ENCODE measurements at regions not wholly inside any gene's neighbourhood (a gene's known extent, or its start where the extent isn't known, plus 50 kb on each side); places are given as distances from the start of the nearest gene placed in this dataset.
"Not testable (repeated sequence)": the region's sequence is repeated elsewhere in the genome, so short reads cannot be mapped to it uniquely, and the experiment has no call there.

DNA sequence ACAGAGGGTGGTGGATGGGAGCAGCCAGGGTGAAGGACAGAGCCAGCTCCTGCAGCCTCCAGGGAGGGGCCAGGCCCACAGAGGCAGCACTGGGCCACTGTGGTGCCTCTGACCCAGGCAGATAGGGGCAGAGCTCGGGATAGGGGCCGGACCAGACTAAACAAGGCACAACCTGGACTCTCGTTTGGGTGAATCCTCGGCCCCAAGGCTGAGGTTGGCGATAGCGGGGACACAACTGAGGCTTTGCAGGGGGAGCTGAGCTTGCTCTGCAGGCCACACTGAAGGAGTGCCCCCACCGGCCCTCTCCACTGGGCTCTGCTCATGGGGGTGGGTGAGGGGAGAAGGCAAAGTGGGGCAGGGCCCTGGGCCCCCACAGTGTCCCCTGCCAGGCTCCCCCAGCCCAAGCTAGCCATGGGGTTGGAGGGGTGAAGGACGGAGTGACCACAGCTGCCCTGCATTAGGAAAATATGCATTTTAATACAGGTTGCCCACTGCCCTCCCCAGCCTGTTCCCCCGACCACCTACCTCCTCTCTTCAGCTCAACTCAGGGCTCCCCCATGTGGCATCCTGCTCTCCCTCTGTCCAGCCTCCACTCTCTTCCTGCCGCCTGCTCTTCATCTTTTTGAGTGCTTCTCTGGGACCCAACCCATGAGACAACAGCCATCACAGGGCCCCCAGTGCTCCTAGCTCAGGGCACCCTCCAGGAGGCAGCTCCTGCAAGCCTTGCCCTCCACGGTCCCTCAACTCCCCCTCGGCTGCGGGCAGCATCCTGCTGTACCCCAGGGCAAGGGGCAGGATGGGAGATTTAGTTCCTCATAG is 152.8 kb downstream of the INHBB start:
- DNase-seq (ENCODE audit: low read depth) = no peak

GRCh38 chr2:120499784-120500495 is 154.0 kb downstream of the INHBB start:
- no peak for DNase-seq (ENCODE audit: low read depth)

DNA sequence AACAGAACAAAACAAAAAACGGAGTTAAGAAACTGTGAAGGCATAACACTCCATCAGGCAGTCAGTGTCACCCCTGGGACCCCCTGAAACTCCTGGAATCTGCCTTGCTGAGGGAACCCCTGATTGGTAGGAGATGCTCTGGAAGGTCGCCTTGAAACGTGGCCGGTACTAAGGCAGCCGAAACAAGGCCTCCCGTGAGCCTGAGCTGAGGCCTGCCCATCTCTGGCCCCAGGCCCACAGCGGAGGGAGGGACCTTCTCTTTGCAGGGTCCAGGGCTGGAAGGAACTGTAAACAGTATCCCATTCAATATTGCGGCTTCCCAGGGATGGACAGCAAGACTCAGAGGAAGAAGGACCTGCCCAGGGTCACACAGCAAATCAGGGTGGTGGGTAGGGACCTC is 155.7 kb downstream of the INHBB start:
- DNase-seq (ENCODE audit: low read depth) = no peak

DNA sequence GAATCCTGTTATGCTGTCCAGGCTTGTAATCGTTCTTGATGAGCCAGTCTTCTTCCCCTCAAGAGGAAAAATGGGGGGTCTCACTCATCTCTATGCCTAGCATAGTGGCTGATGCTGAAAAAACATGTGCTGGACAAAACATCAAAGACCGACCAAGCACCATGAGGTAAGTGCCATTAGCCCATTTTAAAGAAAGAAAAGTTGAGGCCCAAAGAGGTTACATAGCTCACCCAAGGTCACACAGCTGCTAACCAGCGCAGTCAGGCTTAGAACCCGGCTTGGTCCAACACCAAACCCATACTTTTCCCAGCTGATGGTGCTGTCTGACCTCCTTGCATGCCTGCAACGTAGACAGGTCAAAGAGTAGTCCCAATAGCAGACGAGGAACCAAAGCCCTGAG is 156.4 kb downstream of the INHBB start:
- DNase-seq (ENCODE audit: low read depth) = no peak

- no peak for DNase-seq (ENCODE audit: low read depth)
These were observed 156.8 kb downstream of the INHBB start for GRCh38 chr2:120502761-120503160.

DNA sequence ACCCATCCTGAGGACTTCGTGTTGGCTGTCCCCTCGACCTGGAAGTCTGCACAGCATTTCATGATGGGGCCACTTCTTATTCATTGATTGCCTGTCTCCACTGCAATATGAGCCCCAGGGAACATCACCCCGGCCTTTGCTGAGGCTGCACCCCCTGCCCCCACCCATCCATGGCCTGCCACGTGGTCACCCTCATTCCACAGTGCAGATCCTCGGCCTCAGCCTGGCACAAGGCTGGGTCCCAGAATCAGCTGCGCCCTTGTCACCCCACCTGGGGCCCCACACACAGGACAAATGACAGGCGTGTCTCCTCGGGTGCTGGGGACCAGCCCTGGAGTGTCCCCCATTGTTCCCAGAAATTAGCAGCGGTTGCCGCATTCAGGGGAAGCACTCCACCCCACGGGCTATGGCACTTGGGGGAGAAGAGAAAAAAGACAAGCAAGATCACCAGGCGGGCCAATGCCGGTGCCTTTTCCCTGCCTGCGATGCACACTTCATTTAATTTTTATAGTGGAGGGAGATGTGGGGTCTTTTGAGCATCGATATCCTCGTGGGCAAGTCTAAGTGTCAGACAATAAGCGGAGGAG is 157.4 kb downstream of the INHBB start:
- DNase-seq (ENCODE audit: low read depth) = no peak

- peak; percentile 24 for DNase-seq (ENCODE audit: low read depth)
These were observed 158.0 kb downstream of the INHBB start for GRCh38 chr2:120503793-120504571.

DNA sequence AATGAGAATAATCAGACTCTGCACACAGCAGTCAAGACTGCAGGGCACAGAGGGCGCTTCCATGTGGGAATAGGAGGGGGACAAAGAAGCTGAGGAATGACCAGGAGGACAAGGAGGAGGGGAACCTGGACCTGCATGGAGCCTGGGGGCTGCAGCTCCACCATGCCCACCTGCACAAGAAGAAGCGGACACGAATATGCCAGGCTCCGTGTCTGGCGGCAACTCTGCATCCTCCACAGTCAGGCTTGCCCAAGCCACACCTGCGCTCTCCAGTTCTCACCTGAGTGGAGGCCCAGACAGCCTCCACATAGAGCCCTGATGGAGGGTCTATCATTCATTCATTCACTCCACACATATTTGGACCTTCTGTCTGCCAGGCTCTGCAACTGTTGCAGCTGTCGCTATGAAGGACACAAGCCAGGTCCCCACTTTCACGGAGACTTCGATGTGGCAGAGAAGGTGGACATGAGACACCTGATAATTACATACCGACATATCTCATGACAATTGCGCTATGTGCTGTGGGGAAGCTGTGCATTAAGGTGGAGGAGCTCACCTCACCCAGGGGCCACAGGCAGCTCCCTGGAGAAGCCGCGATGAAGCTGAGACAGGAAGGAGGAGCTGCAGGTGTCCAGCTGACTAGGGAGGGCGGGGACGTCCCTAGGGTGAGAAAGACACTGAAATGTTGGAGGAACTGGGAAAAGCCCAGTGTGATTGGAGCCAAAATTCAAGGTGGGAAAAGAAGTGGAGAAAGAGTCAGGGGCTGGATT is 159.2 kb downstream of the INHBB start:
- DNase-seq (ENCODE audit: low read depth) = no peak

- no peak for DNase-seq (ENCODE audit: low read depth)
These were observed 162.7 kb downstream of the INHBB start for GRCh38 chr2:120508567-120509041.

DNA sequence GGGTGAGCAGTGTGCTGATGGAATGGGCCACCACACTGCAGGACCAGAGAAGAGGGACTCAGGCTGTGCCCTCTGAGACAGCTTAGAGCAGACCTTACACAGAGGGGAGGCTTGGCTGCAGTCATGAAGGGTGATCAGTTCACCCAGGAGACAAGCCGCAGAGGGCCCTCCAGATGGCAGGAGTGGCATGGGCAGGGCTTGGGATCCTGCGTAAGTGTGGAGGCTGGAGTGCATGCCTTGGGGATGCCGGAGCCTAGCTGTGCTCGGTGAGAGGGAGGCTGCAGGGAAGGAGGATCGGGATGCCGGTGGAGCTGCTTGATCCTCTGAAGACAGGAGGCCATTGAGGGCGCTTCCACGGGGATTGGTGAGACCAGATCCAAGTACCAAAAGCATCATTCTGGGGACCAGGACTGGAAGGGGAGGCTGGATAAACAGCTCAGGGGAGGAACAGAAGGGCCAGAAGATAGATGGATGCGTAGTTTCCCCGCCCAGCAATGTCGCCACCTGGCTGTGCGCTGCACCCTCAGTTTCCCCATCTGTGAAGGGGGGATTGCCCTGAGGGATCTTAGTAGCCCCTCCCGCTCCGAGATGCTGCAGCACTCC is 163.4 kb downstream of the INHBB start:
- DNase-seq (ENCODE audit: low read depth) = no peak

GRCh38 chr2:120509991-120510735 is 164.2 kb downstream of the INHBB start:
- no peak for DNase-seq (ENCODE audit: low read depth)

GRCh38 chr2:120510751-120511395 is 164.9 kb downstream of the INHBB start:
- no peak for DNase-seq (ENCODE audit: low read depth)

- DNase-seq (ENCODE audit: low read depth) = no peak
These were observed 165.6 kb downstream of the INHBB start for GRCh38 chr2:120511536-120511935.

- no peak for DNase-seq (ENCODE audit: low read depth)
These were observed 166.2 kb downstream of the INHBB start for GRCh38 chr2:120511947-120512710.

DNA sequence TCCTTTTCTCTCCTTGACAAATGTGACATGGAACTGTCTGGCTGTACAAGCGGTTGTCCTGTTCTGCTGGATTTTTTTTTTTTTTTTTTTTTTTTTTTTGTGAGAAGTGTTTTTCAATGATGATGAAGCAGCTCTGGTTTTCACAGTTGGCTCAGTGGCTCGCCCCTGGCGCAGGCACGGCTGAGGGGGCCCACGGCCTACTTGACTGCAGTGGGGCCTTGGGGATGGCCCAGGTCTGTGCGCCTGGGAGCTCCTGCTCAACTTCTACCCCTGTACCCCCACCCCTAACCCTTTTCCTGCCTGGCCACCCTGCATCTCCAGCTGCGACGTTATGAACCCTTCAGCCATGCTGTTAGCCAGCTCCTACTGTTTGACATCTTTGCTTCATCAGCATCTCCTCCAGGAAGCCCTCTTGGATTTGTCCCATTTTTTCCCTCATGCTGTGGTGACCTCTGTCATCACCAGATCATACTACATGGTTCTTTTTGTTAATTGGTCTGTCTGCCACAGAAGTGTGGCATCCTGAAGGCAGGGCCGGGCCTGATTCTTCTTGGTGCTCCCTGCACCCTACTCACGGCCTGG is 167.9 kb downstream of the INHBB start:
- DNase-seq (ENCODE audit: low read depth) = no peak

GRCh38 chr2:120514521-120514920 is 168.6 kb downstream of the INHBB start:
- no peak for DNase-seq (ENCODE audit: low read depth)

- not testable (repeated sequence) for DNase-seq (ENCODE audit: low read depth)
These were observed 169.3 kb downstream of the INHBB start for GRCh38 chr2:120515066-120515758.
